ENCODE measurements at regions not wholly inside any gene's neighbourhood (a gene's known extent, or its start where the extent isn't known, plus 50 kb on each side); places are given as distances from the start of the nearest gene placed in this dataset.

DNA sequence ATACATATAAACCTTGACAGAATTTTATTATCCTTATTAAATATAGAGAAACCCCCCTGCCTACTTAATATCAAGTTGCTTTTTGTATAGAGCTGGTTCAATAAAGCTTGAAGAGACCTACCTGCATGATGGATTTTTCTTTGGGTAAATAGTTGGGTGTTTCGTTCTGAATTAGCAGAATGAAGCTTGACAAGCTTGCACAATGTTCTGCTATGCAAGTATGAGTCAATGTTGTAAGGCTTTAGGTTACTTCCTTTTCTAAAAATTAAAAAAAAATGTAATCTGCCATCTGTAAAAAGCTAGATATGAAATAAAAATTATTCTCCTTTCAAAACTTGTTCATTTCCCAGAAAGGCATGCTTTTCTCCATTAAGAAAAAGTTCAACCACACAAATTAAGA is 1662.6 kb upstream of the SEL1L start:
- peaks cover 4 to 7% of the 10 kb centered on the region in 2 experiments for H3K9me3 ChIP-seq (ENCODE audit: control insufficient read depth in 1 of 2, insufficient read depth in 1 of 2, low read length in 2 of 2)
- no peak overlapping the region for H3K27ac ChIP-seq (ENCODE audit: low read depth in 1 of 2, low read length in 2 of 2)
- H3K36me3 Mint-ChIP-seq (ENCODE audit: low read depth): no peaks in the 10 kb centered on the region
- H3K27me3 ChIP-seq (ENCODE audit: control insufficient read depth in 1 of 2, insufficient read depth in 2 of 2, low read length in 2 of 2): no peaks in the 10 kb centered on the region
- intact Hi-C loops (cut with DNase I, micrococcal nuclease): no loop called here
- POLR2A ChIA-PET: no interaction called here
- H3K36me3 ChIP-seq (ENCODE audit: insufficient read depth, low read length): no peaks in the 10 kb centered on the region
- DNase-seq (no peak), ATAC-seq (ENCODE audit: poor library complexity) (no peak)
- TF ChIP-seq, protein P1, sequence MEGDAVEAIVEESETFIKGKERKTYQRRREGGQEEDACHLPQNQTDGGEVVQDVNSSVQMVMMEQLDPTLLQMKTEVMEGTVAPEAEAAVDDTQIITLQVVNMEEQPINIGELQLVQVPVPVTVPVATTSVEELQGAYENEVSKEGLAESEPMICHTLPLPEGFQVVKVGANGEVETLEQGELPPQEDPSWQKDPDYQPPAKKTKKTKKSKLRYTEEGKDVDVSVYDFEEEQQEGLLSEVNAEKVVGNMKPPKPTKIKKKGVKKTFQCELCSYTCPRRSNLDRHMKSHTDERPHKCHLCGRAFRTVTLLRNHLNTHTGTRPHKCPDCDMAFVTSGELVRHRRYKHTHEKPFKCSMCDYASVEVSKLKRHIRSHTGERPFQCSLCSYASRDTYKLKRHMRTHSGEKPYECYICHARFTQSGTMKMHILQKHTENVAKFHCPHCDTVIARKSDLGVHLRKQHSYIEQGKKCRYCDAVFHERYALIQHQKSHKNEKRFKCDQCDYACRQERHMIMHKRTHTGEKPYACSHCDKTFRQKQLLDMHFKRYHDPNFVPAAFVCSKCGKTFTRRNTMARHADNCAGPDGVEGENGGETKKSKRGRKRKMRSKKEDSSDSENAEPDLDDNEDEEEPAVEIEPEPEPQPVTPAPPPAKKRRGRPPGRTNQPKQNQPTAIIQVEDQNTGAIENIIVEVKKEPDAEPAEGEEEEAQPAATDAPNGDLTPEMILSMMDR (IDR thresholded peaks at IDR 0.05): no peak
- no peaks in the 10 kb centered on the region for H3K4me1 ChIP-seq (ENCODE audit: insufficient read depth, low read length)
- H3K4me1 Mint-ChIP-seq (ENCODE audit: low read depth): no peaks in the 10 kb centered on the region
- CTCF ChIA-PET: no interaction called here
- H3K27me3 Mint-ChIP-seq: no peaks in the 10 kb centered on the region
- H3K27ac Mint-ChIP-seq: no peak overlapping the region
- H3K4me3 ChIP-seq (ENCODE audit: low read length): no peak overlapping the region
- H3K4me3 Mint-ChIP-seq: no peak overlapping the region
- H3K9me3 Mint-ChIP-seq: peaks cover 11% of the 10 kb centered on the region

DNA sequence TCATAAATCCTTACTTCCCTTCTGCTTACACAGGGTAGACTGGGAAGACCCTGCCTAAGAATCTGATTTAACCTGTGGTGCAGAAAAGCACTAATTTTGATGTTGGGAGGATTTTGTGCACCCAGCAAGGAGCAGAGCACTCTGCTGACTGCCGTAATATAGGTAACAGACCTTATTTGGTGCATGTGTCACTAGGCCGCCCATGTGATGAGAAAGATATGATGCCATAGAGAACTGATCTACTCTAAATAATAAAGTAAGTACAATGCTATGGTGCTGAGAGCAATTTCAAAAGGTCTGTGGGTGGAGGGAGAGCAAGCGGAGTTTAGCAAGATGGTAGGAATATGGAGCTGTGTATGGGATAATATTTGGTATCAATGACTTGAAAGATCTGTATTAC is 1663.6 kb upstream of the SEL1L start:
- Histone ChIP-seq H3K4me3 (ENCODE audit: low read length) (no peak overlapping the region), H3K9me3 (ENCODE audit: control insufficient read depth in 1 of 2, insufficient read depth in 1 of 2, low read length in 2 of 2) (peaks cover 0 to 7% of the 10 kb centered on the region in 2 experiments), H3K27ac (ENCODE audit: low read depth in 1 of 2, low read length in 2 of 2) (no peak overlapping the region), H3K27me3 (ENCODE audit: control insufficient read depth in 1 of 2, insufficient read depth in 2 of 2, low read length in 2 of 2) (no peaks in the 10 kb centered on the region), H3K36me3 (ENCODE audit: insufficient read depth, low read length) (no peaks in the 10 kb centered on the region), H3K4me1 (ENCODE audit: insufficient read depth, low read length) (no peaks in the 10 kb centered on the region)
- ChIA-PET CTCF (no interaction called here), POLR2A (no interaction called here)
- DNase-seq: no peak
- Mint-ChIP-seq H3K4me3 (no peak overlapping the region), H3K36me3 (ENCODE audit: low read depth) (no peaks in the 10 kb centered on the region), H3K9me3 (peaks cover 7% of the 10 kb centered on the region), H3K27ac (no peak overlapping the region), H3K4me1 (ENCODE audit: low read depth) (no peaks in the 10 kb centered on the region), H3K27me3 (no peaks in the 10 kb centered on the region)
- TF ChIP-seq, protein P1 (IDR thresholded peaks at IDR 0.05): no peak
- intact Hi-C loops (cut with DNase I, micrococcal nuclease): no loop called here
- ATAC-seq (ENCODE audit: poor library complexity): no peak

DNA sequence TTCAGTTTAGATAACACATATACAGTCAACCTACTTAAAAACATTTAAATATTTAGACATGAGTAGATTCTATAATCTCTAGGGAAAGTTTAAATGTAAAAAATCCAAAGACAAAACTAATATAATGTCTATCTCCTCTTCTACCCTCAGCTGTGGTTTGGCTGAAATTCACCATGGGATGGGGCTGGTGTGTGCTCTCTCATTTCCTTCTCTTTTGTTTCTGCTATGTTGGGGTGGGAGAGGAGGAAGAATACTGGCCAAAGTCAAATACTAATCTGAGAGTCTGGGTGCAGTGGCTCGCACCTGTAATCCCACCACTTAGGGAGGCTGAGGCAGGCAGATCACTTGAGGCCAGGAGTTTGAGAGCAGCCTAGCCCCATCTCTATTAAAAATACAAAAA is 1673.9 kb upstream of the SEL1L start:
- H3K4me1 Mint-ChIP-seq (ENCODE audit: low read depth): no peaks in the 10 kb centered on the region
- H3K27me3 ChIP-seq (ENCODE audit: control insufficient read depth in 1 of 2, insufficient read depth in 2 of 2, low read length in 2 of 2): no peaks in the 10 kb centered on the region
- H3K9me3 Mint-ChIP-seq: peaks cover 6% of the 10 kb centered on the region
- ChIA-PET POLR2A (no interaction called here), CTCF (no interaction called here)
- H3K9me3 ChIP-seq (ENCODE audit: control insufficient read depth in 1 of 2, insufficient read depth in 1 of 2, low read length in 2 of 2): no peaks in the 10 kb centered on the region
- H3K4me3 ChIP-seq (ENCODE audit: low read length): no peak overlapping the region
- no peaks in the 10 kb centered on the region for H3K36me3 Mint-ChIP-seq (ENCODE audit: low read depth)
- TF ChIP-seq, protein P1 (IDR thresholded peaks at IDR 0.05): no peak
- no peaks in the 10 kb centered on the region for H3K4me1 ChIP-seq (ENCODE audit: insufficient read depth, low read length)
- DNase-seq (no peak), ATAC-seq (ENCODE audit: poor library complexity) (no peak)
- no peak overlapping the region for H3K27ac ChIP-seq (ENCODE audit: low read depth in 1 of 2, low read length in 2 of 2)
- H3K27ac Mint-ChIP-seq: no peak overlapping the region
- no peaks in the 10 kb centered on the region for H3K36me3 ChIP-seq (ENCODE audit: insufficient read depth, low read length)
- no peaks in the 10 kb centered on the region for H3K27me3 Mint-ChIP-seq
- intact Hi-C loops (cut with DNase I, micrococcal nuclease): no loop called here
- no peak overlapping the region for H3K4me3 Mint-ChIP-seq

All from CD4-positive, alpha-beta T cell (primary cell).